ENCODE measurements at regions not wholly inside any gene's neighbourhood (a gene's known extent, or its start where the extent isn't known, plus 50 kb on each side); places are given as distances from the start of the nearest gene placed in this dataset.

GRCh38 chr3:17808994-17809393 lies 66.6 kb upstream of the TBC1D5 start:
- H3F3A ChIP-seq (ENCODE audit: insufficient read depth), result no peaks in the 10 kb centered on the region
- no peaks in the 10 kb centered on the region for H3K9me3 ChIP-seq (ENCODE audit: low read depth)
- no peak for TF ChIP-seq EZH2phosphoT487 (IDR thresholded peaks at IDR 0.05; ENCODE audit: insufficient read depth, low read depth)
- no peak for TF ChIP-seq EZH2 (IDR thresholded peaks at IDR 0.05; ENCODE audit: insufficient read depth, poor library complexity, severe bottlenecking)
- no peaks in the 10 kb centered on the region for H3K9me2 ChIP-seq (ENCODE audit: insufficient read depth)
- no peaks in the 10 kb centered on the region for H3K27me3 ChIP-seq (replicated peaks; ENCODE audit: insufficient read depth)
- H3K36me3 ChIP-seq (ENCODE audit: low read depth), result no peaks in the 10 kb centered on the region
- in situ Hi-C loops (cut with MboI), result no loop called here
- no peaks in the 10 kb centered on the region for H4K20me1 ChIP-seq (ENCODE audit: insufficient read depth)
- H3K27ac ChIP-seq, result no peak overlapping the region
- H2AFZ ChIP-seq, result no peak overlapping the region
- peaks cover 27% of the 10 kb centered on the region for H3K4me1 ChIP-seq (ENCODE audit: insufficient read depth)
- H3K79me2 ChIP-seq (ENCODE audit: insufficient read depth), result no peaks in the 10 kb centered on the region
- DNase-seq, result peak; percentile 16
- no peak overlapping the region for H3K9ac ChIP-seq
- H3K4me2 ChIP-seq (ENCODE audit: unreplicated experiment), result no peak overlapping the region
- no peak overlapping the region for H3K4me3 ChIP-seq

- H3K9me3 ChIP-seq (ENCODE audit: low read depth), result no peaks in the 10 kb centered on the region
- 79 to 92% methylated on average over 1 of the region's 1 CpG for WGBS, 2 experiments (ENCODE audit: low coverage in 1 of 2, low lambda C conversion rate in 2 of 2, missing lambda C conversion rate in 2 of 2)
- H3K4me3 ChIP-seq, result no peak overlapping the region
- no peaks in the 10 kb centered on the region for H3K27me3 ChIP-seq (replicated peaks; ENCODE audit: insufficient read depth)
- DNase-seq, result no peak
- TF ChIP-seq EZH2phosphoT487 (IDR thresholded peaks at IDR 0.05; ENCODE audit: insufficient read depth, low read depth) (no peak), EZH2 (IDR thresholded peaks at IDR 0.05; ENCODE audit: insufficient read depth, poor library complexity, severe bottlenecking) (no peak)
- H3K4me2 ChIP-seq (ENCODE audit: unreplicated experiment), result no peak overlapping the region
- no peaks in the 10 kb centered on the region for H3K9me2 ChIP-seq (ENCODE audit: insufficient read depth)
- no peak overlapping the region for H2AFZ ChIP-seq
- H3K9ac ChIP-seq, result no peak overlapping the region
- no peaks in the 10 kb centered on the region for H4K20me1 ChIP-seq (ENCODE audit: insufficient read depth)
- H3F3A ChIP-seq (ENCODE audit: insufficient read depth), result no peaks in the 10 kb centered on the region
- peaks cover 26% of the 10 kb centered on the region for H3K4me1 ChIP-seq (ENCODE audit: insufficient read depth)
- H3K27ac ChIP-seq, result no peak overlapping the region
- no peaks in the 10 kb centered on the region for H3K79me2 ChIP-seq (ENCODE audit: insufficient read depth)
- no peaks in the 10 kb centered on the region for H3K36me3 ChIP-seq (ENCODE audit: low read depth)
- in situ Hi-C loops (cut with MboI), result no loop called here
Measured at GRCh38 chr3:17806876-17807275, 64.4 kb upstream of the TBC1D5 start.

GRCh38 chr3:17806201-17806600 lies 63.8 kb upstream of the TBC1D5 start:
- H2AFZ ChIP-seq, result no peak overlapping the region
- no peaks in the 10 kb centered on the region for H3F3A ChIP-seq (ENCODE audit: insufficient read depth)
- no peak overlapping the region for H3K4me3 ChIP-seq
- in situ Hi-C loops (cut with MboI), result no loop called here
- H3K9me3 ChIP-seq (ENCODE audit: low read depth), result no peaks in the 10 kb centered on the region
- no peaks in the 10 kb centered on the region for H4K20me1 ChIP-seq (ENCODE audit: insufficient read depth)
- H3K9ac ChIP-seq, result no peak overlapping the region
- DNase-seq, result no peak
- H3K27me3 ChIP-seq (replicated peaks; ENCODE audit: insufficient read depth), result no peaks in the 10 kb centered on the region
- no peaks in the 10 kb centered on the region for H3K79me2 ChIP-seq (ENCODE audit: insufficient read depth)
- 94 to 95% methylated on average over 5 of the region's 5 CpGs for WGBS, 2 experiments (ENCODE audit: low coverage in 1 of 2, low lambda C conversion rate in 2 of 2, missing lambda C conversion rate in 2 of 2)
- H3K9me2 ChIP-seq (ENCODE audit: insufficient read depth), result no peaks in the 10 kb centered on the region
- no peaks in the 10 kb centered on the region for H3K36me3 ChIP-seq (ENCODE audit: low read depth)
- peaks cover 20% of the 10 kb centered on the region for H3K4me1 ChIP-seq (ENCODE audit: insufficient read depth)
- no peak overlapping the region for H3K4me2 ChIP-seq (ENCODE audit: unreplicated experiment)
- H3K27ac ChIP-seq, result no peak overlapping the region
- TF ChIP-seq EZH2phosphoT487 (IDR thresholded peaks at IDR 0.05; ENCODE audit: insufficient read depth, low read depth) (no peak), EZH2 (IDR thresholded peaks at IDR 0.05; ENCODE audit: insufficient read depth, poor library complexity, severe bottlenecking) (no peak)

GRCh38 chr3:17805461-17805940 lies 63.1 kb upstream of the TBC1D5 start:
- WGBS, 2 experiments (ENCODE audit: low coverage in 1 of 2, low lambda C conversion rate in 2 of 2, missing lambda C conversion rate in 2 of 2), result 47 to 58% methylated on average over 1 of the region's 1 CpG
- no peak for DNase-seq
- Histone ChIP-seq H3K4me3 (no peak overlapping the region), H4K20me1 (ENCODE audit: insufficient read depth) (no peaks in the 10 kb centered on the region), H3K36me3 (ENCODE audit: low read depth) (no peaks in the 10 kb centered on the region), H2AFZ (no peak overlapping the region), H3K9me2 (ENCODE audit: insufficient read depth) (no peaks in the 10 kb centered on the region), H3K79me2 (ENCODE audit: insufficient read depth) (no peaks in the 10 kb centered on the region), H3K9ac (no peak overlapping the region), H3K9me3 (ENCODE audit: low read depth) (no peaks in the 10 kb centered on the region), H3K27me3 (replicated peaks; ENCODE audit: insufficient read depth) (no peaks in the 10 kb centered on the region), H3K4me1 (ENCODE audit: insufficient read depth) (peaks cover 20% of the 10 kb centered on the region), H3K4me2 (ENCODE audit: unreplicated experiment) (no peak overlapping the region), H3K27ac (no peak overlapping the region), H3F3A (ENCODE audit: insufficient read depth) (peaks cover 5% of the 10 kb centered on the region; the same call in 1 of the 2 replicates)
- TF ChIP-seq EZH2phosphoT487 (IDR thresholded peaks at IDR 0.05; ENCODE audit: insufficient read depth, low read depth), result no peak
- TF ChIP-seq EZH2 (IDR thresholded peaks at IDR 0.05; ENCODE audit: insufficient read depth, poor library complexity, severe bottlenecking), result no peak
- in situ Hi-C loops (cut with MboI), result no loop called here

GRCh38 chr3:17802950-17803349 lies 60.5 kb upstream of the TBC1D5 start:
- H4K20me1 ChIP-seq (ENCODE audit: insufficient read depth), result no peaks in the 10 kb centered on the region
- no peak for TF ChIP-seq EZH2 (IDR thresholded peaks at IDR 0.05; ENCODE audit: insufficient read depth, poor library complexity, severe bottlenecking)
- no peak for TF ChIP-seq EZH2phosphoT487 (IDR thresholded peaks at IDR 0.05; ENCODE audit: insufficient read depth, low read depth)
- no peaks in the 10 kb centered on the region for H3K27me3 ChIP-seq (replicated peaks; ENCODE audit: insufficient read depth)
- no peaks in the 10 kb centered on the region for H3K9me2 ChIP-seq (ENCODE audit: insufficient read depth)
- DNase-seq, result no peak
- WGBS, 2 experiments (ENCODE audit: low coverage in 1 of 2, low lambda C conversion rate in 2 of 2, missing lambda C conversion rate in 2 of 2), result 95 to 98% methylated on average over 3 of the region's 3 CpGs
- in situ Hi-C loops (cut with MboI), result no loop called here
- H3K4me2 ChIP-seq (ENCODE audit: unreplicated experiment), result no peak overlapping the region
- no peak overlapping the region for H3K27ac ChIP-seq
- H3K4me1 ChIP-seq (ENCODE audit: insufficient read depth), result peaks cover 13% of the 10 kb centered on the region
- no peak overlapping the region for H3K9ac ChIP-seq
- H3K9me3 ChIP-seq (ENCODE audit: low read depth), result no peaks in the 10 kb centered on the region
- no peaks in the 10 kb centered on the region for H3K36me3 ChIP-seq (ENCODE audit: low read depth)
- peaks cover 5% of the 10 kb centered on the region; the same call in 1 of the 2 replicates for H3F3A ChIP-seq (ENCODE audit: insufficient read depth)
- no peak overlapping the region for H2AFZ ChIP-seq
- H3K4me3 ChIP-seq, result no peak overlapping the region
- H3K79me2 ChIP-seq (ENCODE audit: insufficient read depth), result no peaks in the 10 kb centered on the region
